Stomach smooth muscle (tissue), 2 donors: ENCODE measurements at regions not wholly inside any gene's neighbourhood (a gene's known extent, or its start where the extent isn't known, plus 50 kb on each side); places are given as distances from the start of the nearest gene placed in this dataset.
"Not testable (repeated sequence)": the region's sequence is repeated elsewhere in the genome, so short reads cannot be mapped to it uniquely, and the experiment has no call there.

Experiments
- H3K27ac ChIP-seq: one replicate; pipeline ENCODE4 v1.7.0; 2013; ENCODE audit warnings: mild to moderate bottlenecking, low read length, inconsistent platforms
- H3K27me3 ChIP-seq, 2 donors: one replicate each; pipeline ENCODE4 v1.7.0; 2013; ENCODE audit warnings: low read length in 2 of 2; ENCODE audit not compliant: insufficient read depth in 2 of 2, control insufficient read depth in 1 of 2
- H3K36me3 ChIP-seq, 2 donors: one replicate each; pipeline ENCODE4 v1.7.0; 2013; ENCODE audit warnings: low read length in 2 of 2; ENCODE audit not compliant: control insufficient read depth in 2 of 2, insufficient read depth in 2 of 2
- H3K4me1 ChIP-seq: one replicate; pipeline ENCODE4 v1.7.0; 2013; ENCODE audit warnings: low read length; ENCODE audit not compliant: control insufficient read depth, insufficient read depth
- H3K4me3 ChIP-seq, 2 donors: one replicate each; pipeline ENCODE4 v1.7.0; 2013; ENCODE audit warnings: low read length in 2 of 2
- H3K9ac ChIP-seq, 2 donors: one replicate each; pipeline ENCODE4 v1.7.0; 2013; ENCODE audit warnings: low read length in 2 of 2, mild to moderate bottlenecking in 1 of 2
- H3K9me3 ChIP-seq, 2 donors: one replicate each; pipeline ENCODE4 v1.7.0; 2013; ENCODE audit warnings: low read length in 2 of 2; ENCODE audit not compliant: control insufficient read depth in 2 of 2
- donor health status: healthy.
- donor health status: Pancreatic carcinoma.

- H3K4me3 ChIP-seq, result no peak overlapping the region
- no peak overlapping the region for H3K9ac ChIP-seq
- H3K27ac ChIP-seq, result no peak overlapping the region
- no peaks in the 10 kb centered on the region for H3K27me3 ChIP-seq
- H3K4me1 ChIP-seq, result peaks cover 3% of the 10 kb centered on the region
- no peaks in the 10 kb centered on the region for H3K9me3 ChIP-seq
- H3K36me3 ChIP-seq, result no peaks in the 10 kb centered on the region
Measured at GRCh38 chr1:244296003-244296402, 155.7 kb downstream of the ADSS2 start.

DNA sequence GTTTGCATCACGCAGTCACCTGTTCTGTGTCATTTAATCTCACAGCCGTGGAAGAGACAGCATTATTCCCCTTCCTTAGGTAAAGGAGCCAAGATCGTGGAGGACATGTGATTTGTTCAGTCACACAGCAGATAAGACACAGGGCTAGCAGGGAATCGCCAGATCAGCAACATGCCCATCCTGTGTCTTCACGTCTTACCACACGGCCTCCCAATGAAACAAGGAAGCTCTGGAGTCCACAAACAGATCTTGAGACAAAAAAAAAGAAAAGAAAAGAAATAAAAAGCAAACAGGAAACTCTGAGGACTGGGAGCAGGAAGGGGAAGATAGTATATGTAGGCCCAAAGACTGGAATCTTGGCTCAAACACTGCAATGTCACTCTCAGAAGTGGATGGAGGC is 155.3 kb downstream of the ADSS2 start:
- H3K27ac ChIP-seq, result no peak overlapping the region
- no peaks in the 10 kb centered on the region for H3K36me3 ChIP-seq
- no peaks in the 10 kb centered on the region for H3K27me3 ChIP-seq

GRCh38 chr1:244297087-244297486 is 154.6 kb downstream of the ADSS2 start:
- Histone ChIP-seq H3K4me1 (peaks cover 3% of the 10 kb centered on the region), H3K9ac (no peak overlapping the region)

More for the DNA sequence above, 155.3 kb downstream of the ADSS2 start:
- Histone ChIP-seq H3K9me3 (no peaks in the 10 kb centered on the region), H3K9ac (no peak overlapping the region), H3K4me3 (no peak overlapping the region), H3K4me1 (peaks cover 3% of the 10 kb centered on the region)

DNA sequence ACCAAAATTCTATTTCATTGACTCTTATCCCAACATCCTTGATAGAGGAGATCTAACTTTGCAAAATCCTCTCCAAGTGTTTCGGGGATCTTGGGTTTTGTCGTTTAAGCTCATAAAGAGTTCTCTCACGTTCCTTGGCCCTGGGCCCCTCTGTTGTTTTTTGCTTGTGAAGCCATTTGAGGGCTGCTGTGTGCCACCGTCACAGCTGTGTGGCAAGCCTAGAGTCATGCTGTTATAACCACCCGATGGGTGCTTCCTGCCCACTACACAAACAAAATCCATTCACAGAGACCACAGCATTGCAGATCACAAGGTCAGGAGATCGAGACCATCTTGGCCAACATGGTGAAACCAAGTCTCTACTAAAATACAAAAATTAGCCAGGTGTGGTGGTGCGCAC is 154.1 kb downstream of the ADSS2 start:
- Histone ChIP-seq H3K36me3 (no peaks in the 10 kb centered on the region), H3K27me3 (no peaks in the 10 kb centered on the region), H3K4me1 (peaks cover 3% of the 10 kb centered on the region), H3K27ac (no peak overlapping the region), H3K4me3 (no peak overlapping the region), H3K9me3 (no peaks in the 10 kb centered on the region), H3K9ac (no peak overlapping the region)

More at GRCh38 chr1:244297087-244297486, 154.6 kb downstream of the ADSS2 start:
- H3K27ac ChIP-seq, result no peak overlapping the region
- H3K4me3 ChIP-seq, result no peak overlapping the region
- no peaks in the 10 kb centered on the region for H3K9me3 ChIP-seq
- H3K27me3 ChIP-seq, result no peaks in the 10 kb centered on the region
- no peaks in the 10 kb centered on the region for H3K36me3 ChIP-seq

DNA sequence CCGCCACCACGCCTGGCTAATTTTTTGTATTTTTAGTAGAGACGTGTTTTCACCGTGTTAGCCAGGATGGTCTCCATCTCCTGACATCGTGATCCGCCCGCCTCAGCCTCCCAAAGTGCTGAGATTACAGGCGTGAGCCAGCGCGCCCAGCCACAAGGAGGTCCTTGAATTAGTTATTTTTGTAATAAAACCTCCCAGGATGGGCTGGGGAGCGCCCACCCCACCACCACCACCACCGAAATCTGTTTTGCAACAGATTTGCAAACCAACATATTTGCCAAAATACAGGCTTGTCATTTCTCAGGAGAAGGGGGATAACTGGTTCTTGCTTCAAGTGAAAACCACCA is 151.7 kb downstream of the ADSS2 start:
- H3K36me3 ChIP-seq, H3K9me3 ChIP-seq, H3K27me3 ChIP-seq, H3K27ac ChIP-seq, H3K4me1 ChIP-seq, H3K4me3 ChIP-seq, H3K9ac ChIP-seq: not testable (repeated sequence)

DNA sequence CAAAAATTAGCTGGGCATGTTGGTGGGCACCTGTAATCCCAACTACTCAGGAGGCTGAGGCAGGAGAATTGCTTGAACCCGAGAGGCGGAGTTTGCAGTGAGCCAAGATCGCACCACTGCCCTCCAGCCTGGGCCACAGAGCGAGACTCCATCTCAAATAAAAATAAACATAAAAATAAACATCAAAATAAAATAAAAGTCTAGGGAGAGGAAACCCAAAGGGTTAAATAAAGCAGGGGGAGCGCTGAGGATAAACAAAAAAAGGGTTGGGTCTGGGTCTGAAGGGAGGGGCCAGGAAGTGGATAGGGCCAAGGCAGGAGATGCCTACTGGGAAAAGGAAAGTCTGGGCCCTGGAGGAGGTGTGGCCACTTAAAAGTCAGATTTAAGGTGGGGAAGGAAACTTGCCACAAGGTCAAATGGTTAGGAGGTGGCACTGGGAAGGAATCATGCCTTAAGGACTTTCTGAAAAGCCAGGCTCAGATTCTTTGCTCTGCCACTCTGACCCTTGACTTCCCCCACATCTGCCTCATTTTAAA is 150.0 kb downstream of the ADSS2 start:
- Histone ChIP-seq H3K4me3 (no peak overlapping the region), H3K4me1 (peaks cover 3% of the 10 kb centered on the region), H3K27ac (no peak overlapping the region), H3K36me3 (no peaks in the 10 kb centered on the region), H3K9ac (no peak overlapping the region), H3K9me3 (no peaks in the 10 kb centered on the region), H3K27me3 (no peaks in the 10 kb centered on the region)

DNA sequence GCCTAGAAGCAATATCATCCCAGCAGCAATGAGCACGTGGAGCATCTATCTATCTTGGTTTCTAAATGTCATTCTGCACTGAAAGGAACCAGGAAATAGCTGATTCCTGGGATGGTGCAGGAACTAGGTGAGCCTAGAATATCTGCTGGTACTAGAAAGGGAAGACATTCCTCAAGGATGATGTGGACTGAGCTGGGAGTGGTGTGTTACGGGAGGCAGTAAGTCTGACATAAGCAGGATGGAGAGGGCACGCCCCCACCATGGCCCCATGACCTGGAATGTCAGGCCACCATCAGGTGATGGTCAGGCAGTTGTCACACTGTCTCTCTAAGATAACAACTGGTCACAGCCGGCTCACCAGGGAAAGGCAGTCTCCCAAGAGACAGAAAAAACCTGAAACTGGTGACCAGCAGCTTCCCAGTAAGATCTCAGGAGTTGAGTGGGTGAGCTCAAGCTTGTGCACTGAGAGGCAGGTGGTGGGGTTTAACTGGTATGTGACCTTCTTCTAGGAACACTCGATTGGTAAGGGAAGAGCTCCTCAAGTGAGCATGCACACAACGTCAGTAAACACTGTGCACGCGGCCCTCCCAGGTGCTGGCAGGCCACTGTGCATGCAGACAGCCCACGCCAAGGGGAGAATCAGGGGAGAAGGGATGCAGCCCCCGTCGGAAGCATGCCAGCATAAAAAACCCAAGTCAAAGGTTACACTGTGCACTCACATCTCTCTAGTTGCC is 148.7 kb downstream of the ADSS2 start:
- no peak overlapping the region for H3K9ac ChIP-seq

DNA sequence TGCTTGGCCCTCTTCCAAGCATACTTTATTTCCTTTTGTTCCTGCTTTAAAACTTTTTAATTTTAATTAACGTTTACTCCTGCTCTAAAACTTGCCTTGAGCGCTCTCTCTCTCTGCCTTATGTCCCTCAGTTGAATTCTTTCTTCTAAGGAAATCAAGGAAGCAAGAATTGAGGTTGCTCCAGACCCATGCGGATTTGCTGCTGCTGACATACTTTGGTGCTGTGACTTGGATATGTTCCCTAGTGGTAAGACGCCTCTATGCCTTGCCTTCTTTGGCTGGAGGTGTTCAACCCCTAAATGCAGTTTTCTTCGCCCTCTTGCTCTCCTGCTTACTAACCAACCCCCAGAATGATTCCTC is 148.1 kb downstream of the ADSS2 start:
- H3K4me3 ChIP-seq, result no peak overlapping the region
- no peaks in the 10 kb centered on the region for H3K9me3 ChIP-seq
- H3K4me1 ChIP-seq, result peaks cover 3% of the 10 kb centered on the region
- no peaks in the 10 kb centered on the region for H3K27me3 ChIP-seq
- no peaks in the 10 kb centered on the region for H3K36me3 ChIP-seq
- H3K9ac ChIP-seq, result no peak overlapping the region
- no peak overlapping the region for H3K27ac ChIP-seq

More for the DNA sequence above, 148.7 kb downstream of the ADSS2 start:
- Histone ChIP-seq H3K27me3 (no peaks in the 10 kb centered on the region), H3K4me1 (peaks cover 3% of the 10 kb centered on the region), H3K36me3 (no peaks in the 10 kb centered on the region), H3K4me3 (no peak overlapping the region), H3K27ac (no peak overlapping the region), H3K9me3 (no peaks in the 10 kb centered on the region)

DNA sequence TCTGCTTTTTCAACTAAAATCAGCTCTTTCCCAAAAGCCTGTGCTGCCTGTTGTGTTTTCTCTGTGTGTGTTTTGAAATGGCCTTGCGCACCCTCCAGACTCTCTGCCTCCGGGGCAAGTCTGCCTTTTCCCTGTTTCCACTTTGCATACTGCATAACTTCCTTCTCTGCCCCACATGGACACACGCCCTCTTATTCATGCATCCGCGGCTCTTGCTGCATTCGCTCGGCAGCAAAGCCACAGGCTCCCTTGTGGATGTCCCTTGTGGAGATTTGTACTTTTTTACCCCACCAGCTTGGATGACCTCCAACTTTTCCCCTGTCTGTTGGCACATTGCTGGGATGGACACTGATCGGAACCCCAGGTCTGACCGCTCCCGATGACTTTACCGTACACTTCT is 147.6 kb downstream of the ADSS2 start:
- Histone ChIP-seq H3K27me3 (no peaks in the 10 kb centered on the region), H3K9me3 (no peaks in the 10 kb centered on the region), H3K4me3 (no peak overlapping the region), H3K27ac (no peak overlapping the region), H3K36me3 (no peaks in the 10 kb centered on the region), H3K9ac (no peak overlapping the region), H3K4me1 (peaks cover 2% of the 10 kb centered on the region)

DNA sequence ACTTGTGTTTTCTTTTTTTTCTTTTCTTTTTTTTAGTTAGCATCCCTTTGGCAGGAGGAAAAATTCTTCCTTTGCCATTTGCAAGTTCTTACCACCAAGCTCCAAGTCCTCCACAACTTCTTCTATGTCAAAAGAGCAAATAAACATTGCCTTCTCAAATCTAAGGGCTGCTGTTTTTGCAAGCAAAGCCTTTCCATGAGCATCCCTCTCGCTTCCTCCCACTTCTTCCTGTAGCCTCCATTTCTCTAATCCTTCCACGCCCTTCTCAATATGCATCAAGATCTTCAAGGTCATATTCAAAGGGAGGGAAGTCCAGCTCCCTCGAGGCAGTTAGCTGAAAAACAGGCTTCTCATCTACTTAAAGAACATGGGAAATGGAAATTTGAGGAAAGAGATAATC is 147.1 kb downstream of the ADSS2 start:
- Histone ChIP-seq H3K4me1 (no peaks in the 10 kb centered on the region), H3K9ac (no peak overlapping the region), H3K27ac (no peak overlapping the region), H3K9me3 (no peaks in the 10 kb centered on the region), H3K27me3 (no peaks in the 10 kb centered on the region), H3K4me3 (no peak overlapping the region), H3K36me3 (no peaks in the 10 kb centered on the region)

GRCh38 chr1:244305776-244306341 is 145.8 kb downstream of the ADSS2 start:
- Histone ChIP-seq H3K4me1 (no peaks in the 10 kb centered on the region), H3K9ac (no peak overlapping the region), H3K27ac (no peak overlapping the region), H3K27me3 (no peaks in the 10 kb centered on the region), H3K36me3 (no peaks in the 10 kb centered on the region), H3K4me3 (no peak overlapping the region), H3K9me3 (no peaks in the 10 kb centered on the region)
